ENCODE measurements at regions not wholly inside any gene's neighbourhood (a gene's known extent, or its start where the extent isn't known, plus 50 kb on each side); places are given as distances from the start of the nearest gene placed in this dataset.

DNA sequence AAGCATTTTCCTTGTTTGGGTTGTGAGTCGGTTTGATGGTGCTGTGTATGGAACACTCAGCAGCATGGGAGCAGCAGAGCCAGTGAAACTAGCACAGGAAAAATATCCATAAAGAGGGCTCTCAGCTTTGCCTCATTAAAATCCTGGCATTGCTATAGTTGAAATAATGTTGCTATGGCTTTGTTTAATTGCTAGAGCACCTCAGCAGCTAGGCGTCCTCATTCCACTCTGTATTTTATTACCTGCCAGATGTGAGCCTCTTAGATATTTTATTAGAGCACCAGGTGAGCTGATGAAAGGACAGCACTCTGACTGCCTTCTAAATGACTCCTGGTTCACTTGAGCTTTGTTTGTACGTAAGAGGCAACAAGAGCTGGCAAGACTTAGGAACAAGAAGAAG is 232.4 kb downstream of the MTX2 start:
- no peak for DNase-seq (ENCODE audit: low read depth)

- DNase-seq (ENCODE audit: low read depth): no peak
Observed at GRCh38 chr2:176502619-176503018, 233.4 kb downstream of the MTX2 start.

- no peak for DNase-seq (ENCODE audit: low read depth)
Observed at GRCh38 chr2:176503776-176504175, 234.5 kb downstream of the MTX2 start.

- no peak for DNase-seq (ENCODE audit: low read depth)
Observed at GRCh38 chr2:176504440-176504839, 235.2 kb downstream of the MTX2 start.

DNA sequence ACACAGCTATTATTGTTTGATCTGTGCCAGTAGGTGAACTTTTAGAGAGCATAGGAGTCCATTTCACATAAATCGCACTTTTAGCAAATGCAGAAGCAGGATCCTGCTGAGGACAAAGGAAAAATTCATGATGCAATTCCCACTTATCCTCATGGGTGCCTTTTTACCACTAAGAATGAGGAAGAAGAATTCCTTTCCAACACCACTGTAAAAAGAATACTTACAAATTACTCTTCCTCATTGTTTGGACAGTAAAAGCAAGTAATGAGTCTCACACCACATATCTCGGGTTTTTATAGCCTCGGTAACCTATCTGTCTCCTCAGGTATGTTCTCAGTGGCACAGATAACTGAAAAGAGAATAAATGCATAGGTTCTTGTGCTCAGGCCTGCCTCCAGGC is 238.5 kb downstream of the MTX2 start:
- DNase-seq (ENCODE audit: low read depth): no peak

DNA sequence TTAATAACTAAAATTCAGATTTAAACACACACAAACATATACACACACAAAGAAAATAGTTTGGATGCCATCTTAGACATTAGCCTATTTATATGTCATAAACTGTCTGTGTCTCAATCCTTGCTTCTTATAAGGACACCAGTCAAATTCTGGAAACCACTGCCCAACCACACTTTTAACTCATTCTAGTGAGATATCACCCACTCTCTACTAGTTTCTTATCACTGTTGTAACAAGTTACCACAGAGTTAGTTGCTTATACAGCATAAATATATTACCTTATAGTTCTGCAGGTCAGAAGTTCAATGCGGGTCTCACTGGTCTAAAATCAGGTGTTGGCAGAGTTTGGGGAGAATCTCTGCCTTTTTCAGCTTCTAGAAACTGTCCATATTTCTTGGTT is 239.1 kb downstream of the MTX2 start:
- no peak for DNase-seq (ENCODE audit: low read depth)

GRCh38 chr2:176508984-176509740 is 239.9 kb downstream of the MTX2 start:
- no peak for DNase-seq (ENCODE audit: low read depth)

DNA sequence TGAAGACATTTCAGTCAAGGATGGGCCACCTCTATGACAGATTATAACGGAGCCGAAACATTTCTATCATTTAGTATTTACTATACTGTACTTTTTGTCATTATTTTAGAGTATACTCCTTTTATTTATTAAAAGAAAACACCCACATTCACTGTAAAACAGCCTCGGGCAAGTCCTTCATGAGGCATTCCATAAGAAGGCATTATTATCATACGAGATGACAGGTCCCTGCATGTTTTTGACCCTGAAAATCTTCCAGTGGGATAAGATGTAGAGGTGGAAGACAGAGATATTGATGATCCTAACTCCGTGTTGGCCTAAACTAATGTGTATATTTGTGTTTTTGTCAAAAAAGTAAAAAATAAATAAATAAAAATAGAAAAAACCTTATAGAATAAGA is 245.0 kb downstream of the MTX2 start:
- no peak for DNase-seq (ENCODE audit: low read depth)

GRCh38 chr2:176514805-176515500 is 245.7 kb downstream of the MTX2 start:
- no peak for DNase-seq (ENCODE audit: low read depth)

DNA sequence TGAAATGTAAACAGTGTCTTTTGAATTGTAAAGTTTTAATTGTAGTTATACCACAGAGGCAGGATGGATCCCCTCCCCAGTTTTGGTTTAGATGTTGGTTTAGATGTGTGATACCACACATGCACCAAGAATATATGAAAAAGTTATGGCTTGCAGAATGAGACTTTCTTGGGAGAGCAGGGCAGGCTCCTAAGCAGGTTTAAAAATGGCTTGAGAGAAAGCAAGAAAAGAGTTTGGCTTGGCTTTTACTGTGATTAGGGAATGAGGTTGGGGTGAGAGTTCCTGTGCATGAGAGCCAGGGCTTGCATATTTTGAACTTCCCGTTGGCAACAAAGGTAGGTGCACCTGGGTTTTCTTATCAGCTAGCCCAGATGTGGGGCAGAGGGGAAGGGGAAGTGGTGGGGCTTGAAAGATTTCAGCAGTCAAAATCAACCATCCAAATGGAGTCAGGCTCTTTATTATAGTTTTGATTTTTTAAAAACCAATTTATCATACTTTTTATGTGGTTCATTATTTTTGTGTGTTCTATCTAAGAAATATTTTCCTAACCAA is 246.9 kb downstream of the MTX2 start:
- DNase-seq (ENCODE audit: low read depth): no peak

GRCh38 chr2:176518823-176519222 is 249.6 kb downstream of the MTX2 start:
- DNase-seq (ENCODE audit: low read depth): no peak

DNA sequence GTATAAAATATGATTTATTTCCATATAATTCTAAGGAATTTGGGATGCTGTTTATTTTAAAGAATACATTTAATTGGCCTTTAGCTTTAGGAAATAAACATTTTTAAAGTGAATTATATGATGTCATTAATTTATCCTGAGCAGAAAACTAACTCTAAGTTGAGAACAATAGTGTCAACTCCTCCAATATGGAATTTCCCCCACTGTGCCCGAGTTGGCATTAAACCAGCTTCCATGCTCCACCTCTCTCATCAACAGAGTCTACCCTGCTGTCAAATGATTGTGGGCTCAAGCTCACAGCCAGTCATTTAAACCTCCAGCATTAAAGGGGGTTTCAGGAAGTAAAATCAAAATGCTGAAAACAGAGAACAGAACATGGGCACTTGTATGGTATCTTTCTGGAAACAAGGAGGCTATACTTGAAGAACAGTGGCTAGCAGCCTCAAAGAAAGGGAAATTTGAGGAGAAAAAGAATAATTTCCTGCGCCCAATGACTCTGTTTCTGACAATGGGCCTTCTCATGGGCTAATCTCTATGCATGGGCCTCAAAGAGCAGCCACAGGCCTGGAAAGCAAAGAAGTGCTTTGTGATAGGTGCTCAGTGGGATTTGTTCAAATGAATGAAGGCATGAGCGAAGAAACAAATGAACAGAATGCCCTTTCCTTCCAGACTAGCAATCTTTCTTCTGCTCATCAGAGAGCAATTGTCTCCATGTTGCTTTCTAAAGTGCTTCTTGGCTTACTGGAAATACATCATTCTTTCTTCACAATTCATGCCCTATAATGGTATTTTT is 252.8 kb downstream of the MTX2 start:
- DNase-seq (ENCODE audit: low read depth): no peak

GRCh38 chr2:176525086-176525485 is 255.8 kb downstream of the MTX2 start:
- DNase-seq (ENCODE audit: low read depth): no peak

GRCh38 chr2:176526995-176527901 is 258.0 kb downstream of the MTX2 start:
- no peak for DNase-seq (ENCODE audit: low read depth)

GRCh38 chr2:176531608-176532007 is 262.4 kb downstream of the MTX2 start:
- no peak for DNase-seq (ENCODE audit: low read depth)

DNA sequence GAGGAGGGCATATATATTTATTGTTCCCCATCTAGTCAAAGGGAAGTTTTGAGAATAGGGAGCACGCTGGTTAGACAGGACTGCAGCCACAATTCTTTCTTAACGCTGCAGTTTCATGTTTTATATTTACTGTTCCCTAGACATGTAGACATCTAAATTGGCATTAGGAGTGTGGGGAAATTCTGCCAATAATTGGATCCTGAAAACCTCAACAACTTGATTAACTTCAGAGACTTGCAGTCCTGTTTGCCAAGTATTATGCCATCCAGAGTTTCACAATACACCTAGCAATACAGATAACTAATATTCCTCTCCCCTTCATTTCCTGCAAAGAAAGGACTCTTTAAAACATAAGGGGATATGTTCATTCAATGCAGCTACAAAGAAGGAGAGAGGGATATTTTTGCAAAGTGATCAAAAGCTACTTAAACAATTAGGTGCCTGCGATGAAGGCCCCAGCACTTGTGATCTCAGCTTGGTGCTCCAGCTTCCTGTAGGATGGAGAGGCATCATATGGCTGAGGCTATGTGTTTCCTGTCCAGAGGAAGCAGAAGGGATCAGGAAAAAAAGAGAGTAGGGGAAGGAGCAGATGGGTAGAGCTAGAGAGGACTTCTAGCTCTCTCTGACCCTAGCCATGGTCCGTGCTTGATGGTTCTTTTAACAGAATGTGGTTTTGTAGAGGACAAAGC is 264.4 kb downstream of the MTX2 start:
- no peak for DNase-seq (ENCODE audit: low read depth)

DNA sequence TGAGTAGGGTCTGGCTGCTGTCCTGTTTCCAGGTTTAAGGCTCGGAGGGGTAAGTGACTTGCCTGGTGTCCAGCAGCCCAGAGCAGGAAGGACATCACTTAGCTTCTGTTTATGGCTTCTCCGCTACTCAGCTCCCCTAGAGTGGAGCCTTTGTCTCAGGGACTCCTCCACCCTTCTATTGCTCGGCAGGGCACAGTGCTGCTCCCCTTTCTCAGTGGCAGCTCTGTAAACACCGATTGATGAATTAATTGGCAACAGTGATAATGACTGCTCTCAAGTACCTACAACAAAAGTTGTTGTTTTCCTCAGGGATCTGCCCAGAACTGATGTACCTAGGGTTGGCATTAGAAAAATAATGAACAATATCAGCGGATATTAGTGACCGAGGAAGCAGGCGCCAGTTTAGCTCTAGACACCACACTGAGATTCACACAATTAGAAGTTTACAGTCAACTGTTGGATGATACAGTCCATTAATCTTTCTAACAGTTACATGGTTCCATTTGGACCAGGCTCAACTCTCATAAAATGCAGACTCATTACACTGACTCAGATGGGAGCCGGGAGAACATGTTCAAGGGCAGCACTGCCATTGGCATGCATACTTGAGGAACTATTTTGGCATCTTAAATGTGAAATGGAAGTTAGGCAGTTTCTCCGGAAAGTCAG is 265.7 kb downstream of the MTX2 start:
- DNase-seq (ENCODE audit: low read depth): peak; percentile 38

- DNase-seq (ENCODE audit: low read depth): no peak
Observed at GRCh38 chr2:176535467-176536113, 266.3 kb downstream of the MTX2 start.

DNA sequence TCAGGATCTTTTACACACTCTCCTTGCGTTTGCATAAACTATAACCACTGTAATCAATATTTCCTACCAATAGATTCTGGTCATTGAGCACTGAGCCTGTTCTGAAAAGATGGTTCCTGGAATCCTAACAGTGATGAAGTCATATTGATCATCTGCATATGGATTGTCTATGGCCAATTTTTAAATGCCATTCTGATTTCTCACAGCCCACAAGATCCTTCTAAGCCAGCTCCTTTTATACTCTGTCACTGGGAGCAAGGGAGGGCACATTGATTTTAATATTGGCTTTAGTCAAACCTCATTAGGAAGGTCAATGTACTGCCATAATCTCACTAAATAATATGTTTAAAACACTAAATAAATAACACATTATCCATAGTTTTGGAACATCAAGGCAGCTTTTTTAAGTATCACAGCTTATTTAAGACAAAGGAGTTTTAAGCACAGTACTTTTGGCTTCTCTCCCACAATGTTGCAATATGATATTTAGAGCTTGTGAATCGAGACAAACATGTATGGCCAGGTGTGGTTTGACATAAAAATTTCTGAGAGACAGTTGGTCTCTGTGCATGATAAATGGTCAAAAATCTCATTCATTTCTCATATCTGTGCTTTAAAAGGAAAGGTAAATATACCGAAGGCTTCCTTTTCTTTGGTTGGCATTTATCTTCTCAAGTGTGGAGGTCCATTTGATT is 267.3 kb downstream of the MTX2 start:
- no peak for DNase-seq (ENCODE audit: low read depth)
